ENCODE measurements at regions not wholly inside any gene's neighbourhood (a gene's known extent, or its start where the extent isn't known, plus 50 kb on each side); places are given as distances from the start of the nearest gene placed in this dataset.
"Not testable (repeated sequence)": the region's sequence is repeated elsewhere in the genome, so short reads cannot be mapped to it uniquely, and the experiment has no call there.

DNA sequence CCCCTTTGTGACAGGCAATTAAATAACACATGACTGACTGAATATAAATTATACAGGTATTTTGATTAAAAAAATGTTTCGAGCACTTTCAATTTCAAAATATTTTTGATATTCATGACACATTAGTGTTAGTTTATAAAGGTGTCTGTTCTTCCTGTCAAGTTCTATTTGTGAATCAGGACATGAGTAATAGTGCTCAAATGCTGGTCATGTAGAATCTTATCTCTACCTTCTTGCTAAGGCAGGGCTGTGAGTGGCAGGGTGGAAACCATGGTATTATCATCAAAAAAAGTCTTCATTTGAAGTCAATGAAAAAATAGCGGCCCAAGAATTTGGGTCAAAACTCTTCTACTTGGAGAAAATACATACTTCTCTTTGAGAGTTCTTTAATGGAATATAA, 250.2 kb downstream of the DACT1 start:
- DNase-seq (ENCODE audit: low read depth in 2 of 2), result no peak

DNA sequence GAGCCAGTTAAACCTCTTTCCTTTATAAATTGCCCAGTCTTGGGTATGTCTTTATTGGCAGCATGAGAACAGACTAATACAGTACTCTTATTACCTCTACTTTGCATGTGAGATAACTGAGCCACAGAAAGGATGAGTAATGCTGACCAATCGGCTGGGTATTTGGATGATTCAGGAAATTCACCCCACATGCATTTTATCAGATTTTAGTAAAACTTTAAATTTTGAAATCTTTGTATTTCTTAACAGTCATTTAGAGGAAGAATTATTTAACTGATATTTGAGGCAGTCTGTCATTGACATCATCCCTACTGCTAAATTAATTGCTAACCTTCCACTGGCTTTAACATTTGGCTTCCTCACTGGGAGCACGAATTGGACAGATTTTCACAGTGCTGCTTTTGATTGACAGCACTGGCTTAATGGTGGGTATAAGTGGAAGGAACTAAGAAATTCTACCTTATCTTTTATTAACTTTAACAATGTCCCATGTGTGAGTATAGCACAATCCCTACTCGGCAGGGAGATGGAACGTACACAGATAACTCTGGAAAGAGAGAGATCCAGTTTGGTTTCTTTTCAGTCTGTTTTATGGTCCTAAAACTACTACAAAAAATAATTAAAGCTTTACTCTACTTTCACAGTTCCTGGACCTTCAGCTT, 261.0 kb downstream of the DACT1 start:
- DNase-seq (ENCODE audit: low read depth in 2 of 2), result no peak

- no peak for DNase-seq (ENCODE audit: low read depth in 2 of 2)
Observed at GRCh38 chr14:58899317-58899713, 261.6 kb downstream of the DACT1 start.

DNA sequence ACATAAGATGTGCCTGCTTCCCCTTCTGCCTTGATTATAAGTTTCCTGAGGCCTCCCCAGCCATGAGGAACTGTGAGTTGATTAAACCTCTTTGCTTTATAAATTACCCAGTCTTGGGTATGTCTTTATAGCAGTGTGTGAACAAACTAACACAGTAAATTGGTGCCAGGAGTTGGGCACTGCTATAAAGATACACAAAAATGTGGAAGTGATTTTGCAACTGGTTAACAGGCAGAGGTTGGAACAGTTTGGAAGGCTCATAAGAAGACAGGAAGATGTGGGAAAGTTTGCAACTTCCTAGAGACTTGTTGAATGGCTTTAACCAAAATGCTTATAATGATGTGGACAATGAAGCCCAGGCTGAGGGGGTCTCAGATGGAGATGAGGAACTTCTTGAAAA, 264.1 kb downstream of the DACT1 start:
- no peak for DNase-seq (ENCODE audit: low read depth in 2 of 2)

DNA sequence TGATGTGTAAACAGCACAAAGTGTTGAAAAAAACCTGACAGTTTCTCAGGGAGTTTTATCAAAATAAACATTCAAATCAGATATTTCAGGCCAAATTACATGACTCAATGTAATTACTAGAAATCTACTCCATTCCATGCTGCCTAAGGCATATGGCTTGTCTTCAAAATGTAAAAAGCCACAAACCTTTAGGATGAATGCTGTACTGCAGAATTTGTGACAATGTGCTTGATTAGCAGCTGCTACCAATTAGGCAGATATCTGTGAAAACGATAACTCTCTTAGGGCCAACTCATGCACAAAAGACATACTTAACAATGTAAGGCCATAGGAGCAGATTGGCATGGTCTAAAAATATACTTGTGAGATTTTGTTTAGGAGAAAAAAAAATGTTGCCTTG, 267.0 kb downstream of the DACT1 start:
- DNase-seq (ENCODE audit: low read depth in 2 of 2), result no peak

GRCh38 chr14:58907803-58908202, 270.0 kb downstream of the DACT1 start:
- DNase-seq (ENCODE audit: low read depth in 2 of 2), result no peak

- DNase-seq (ENCODE audit: low read depth in 2 of 2), result no peak
Observed at GRCh38 chr14:58912287-58912686, 274.5 kb downstream of the DACT1 start.

GRCh38 chr14:58912799-58913432, 275.2 kb downstream of the DACT1 start:
- no peak for DNase-seq (ENCODE audit: low read depth in 2 of 2)

GRCh38 chr14:58914279-58914855, 274.1 kb upstream of the DAAM1 start:
- DNase-seq (ENCODE audit: low read depth in 2 of 2), result no peak

GRCh38 chr14:58915646-58916045, 272.8 kb upstream of the DAAM1 start:
- no peak for DNase-seq (ENCODE audit: low read depth in 2 of 2)

DNA sequence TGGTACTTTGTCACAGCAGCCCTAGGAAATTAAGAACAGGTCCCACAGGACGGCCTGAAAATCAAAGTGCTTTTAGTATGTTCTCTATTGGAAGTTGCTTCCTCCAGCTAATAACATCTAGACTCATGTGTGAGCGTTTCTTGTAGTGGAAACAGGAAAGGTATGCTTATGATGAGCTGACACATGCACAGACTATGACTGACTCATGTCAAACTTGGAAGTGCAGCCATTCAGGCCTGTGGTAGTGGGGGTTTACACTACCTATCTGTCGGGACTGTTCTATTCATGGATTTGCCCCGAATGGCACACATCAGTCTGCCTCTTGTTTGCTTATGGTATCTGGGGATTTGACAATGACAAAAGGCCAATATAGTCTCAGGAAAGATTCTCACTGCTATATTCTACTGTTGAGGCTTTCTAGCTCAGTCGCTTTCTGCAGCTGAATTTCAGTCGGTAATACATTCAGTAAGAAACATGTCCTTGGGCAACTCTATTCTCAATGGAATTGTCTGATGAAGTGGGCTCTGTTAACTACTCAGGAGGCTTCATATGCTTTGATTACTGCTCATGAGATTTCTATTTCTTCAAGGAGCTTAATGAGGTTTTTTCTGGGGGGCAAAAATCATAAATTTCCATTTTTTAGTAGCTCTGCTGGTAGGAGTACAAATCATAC, 270.3 kb upstream of the DAAM1 start:
- DNase-seq (ENCODE audit: low read depth in 2 of 2), result no peak

DNA sequence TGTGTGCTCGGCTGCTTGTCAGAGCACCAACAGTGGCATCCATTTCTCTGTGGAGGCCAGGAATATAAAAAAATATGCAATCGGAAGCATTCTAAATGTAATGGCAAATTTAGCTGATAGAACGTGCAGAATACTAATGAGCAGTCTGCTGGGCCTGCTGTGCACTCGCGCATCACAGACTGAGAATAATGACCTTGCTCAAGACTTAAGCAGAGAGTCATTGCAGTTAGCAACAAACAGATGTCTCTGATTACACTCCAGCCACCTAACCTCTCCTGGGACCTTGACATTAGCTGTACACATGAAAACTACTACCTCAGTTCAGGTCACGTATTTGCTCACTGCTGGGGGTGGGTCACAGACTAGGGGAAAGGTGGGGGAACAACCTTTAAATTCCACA, 269.2 kb upstream of the DAAM1 start:
- DNase-seq (ENCODE audit: low read depth in 2 of 2), result no peak

DNA sequence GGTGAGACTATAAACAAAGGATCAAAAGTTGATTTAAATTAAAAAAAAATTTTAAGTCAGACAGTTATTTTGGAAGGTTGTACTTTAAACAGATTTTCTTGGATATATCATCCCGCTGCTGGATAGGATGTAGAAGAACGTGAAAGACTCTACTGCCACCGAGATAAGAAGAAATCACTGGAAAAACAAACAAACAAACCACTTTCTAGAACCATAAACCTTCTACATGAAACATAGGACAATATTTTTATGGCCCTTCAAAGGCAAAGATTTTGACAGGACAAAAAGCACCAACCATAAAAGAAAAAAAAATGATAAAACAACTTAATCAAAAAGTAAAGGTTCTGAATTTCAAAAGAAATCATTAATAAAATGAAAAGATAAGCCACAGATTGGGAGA, 268.2 kb upstream of the DAAM1 start:
- no peak for DNase-seq (ENCODE audit: low read depth in 2 of 2)

DNA sequence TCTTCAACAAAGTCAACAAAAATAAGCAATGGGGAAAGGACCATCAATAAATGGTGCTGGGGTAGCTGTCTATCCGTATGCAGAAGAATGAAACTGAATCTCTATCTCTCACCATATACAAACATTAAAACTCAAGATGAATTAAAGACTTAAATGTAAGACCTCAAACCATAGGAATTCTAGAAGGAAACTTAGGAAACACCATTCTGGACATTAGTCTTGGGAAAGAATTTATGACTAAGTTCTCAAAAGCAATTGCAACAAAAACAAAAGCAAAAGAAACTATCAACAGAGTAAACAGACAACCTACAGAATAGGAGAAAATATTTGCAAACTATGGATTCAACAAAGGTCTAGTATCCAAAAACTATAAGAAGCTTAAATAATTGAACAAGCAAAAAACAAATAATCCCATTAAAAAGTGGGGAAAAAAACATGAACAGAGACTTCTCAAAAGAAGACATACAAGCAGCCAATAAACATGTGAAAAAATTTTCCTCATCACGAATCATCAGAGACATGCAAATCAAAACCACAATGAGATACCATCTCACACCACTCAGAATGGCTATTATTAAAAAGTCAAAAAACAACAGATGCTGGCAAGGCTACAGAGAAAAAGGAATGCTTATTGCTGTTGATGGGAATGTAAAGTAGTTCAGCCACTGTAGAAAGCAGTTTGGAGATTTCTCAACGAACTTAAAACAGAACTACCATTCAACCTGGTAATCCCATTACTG, 266.1 kb upstream of the DAAM1 start:
- not testable (repeated sequence) for DNase-seq (ENCODE audit: low read depth in 2 of 2)

DNA sequence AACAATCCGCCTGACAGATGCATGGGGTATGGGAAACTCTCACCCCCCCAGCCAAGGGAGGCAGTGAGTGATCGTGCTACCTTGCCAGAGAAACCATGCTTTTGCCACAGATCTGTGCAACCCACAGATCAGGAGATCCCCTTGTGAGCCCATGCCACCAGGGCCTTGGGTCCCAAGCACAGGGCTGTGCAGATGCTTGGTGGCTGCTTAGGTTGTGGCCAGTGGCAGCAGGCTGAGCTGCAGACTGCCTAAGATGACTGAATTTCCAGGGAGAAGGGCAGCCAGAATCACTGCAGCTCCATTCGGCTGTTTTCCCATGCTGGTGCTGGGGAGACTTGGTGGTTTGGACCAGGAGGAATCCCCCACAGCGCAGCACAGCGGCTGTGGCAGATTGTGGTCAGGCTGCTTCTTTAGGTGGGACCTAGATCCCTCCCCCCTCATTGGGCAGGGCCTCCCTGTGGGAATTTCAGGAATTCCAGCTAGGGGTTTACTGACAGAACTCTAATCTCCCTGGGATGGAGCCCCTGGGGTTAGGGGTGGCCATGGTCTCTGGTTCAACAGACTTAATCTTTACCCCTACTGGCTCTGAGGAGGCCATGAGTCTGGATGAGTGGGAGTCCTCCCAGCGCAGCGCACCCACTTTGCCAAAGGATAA, 264.6 kb upstream of the DAAM1 start:
- DNase-seq (ENCODE audit: low read depth in 2 of 2), result no peak

- DNase-seq (ENCODE audit: low read depth in 2 of 2), result no peak
Observed at GRCh38 chr14:58941629-58942028, 246.8 kb upstream of the DAAM1 start.

GRCh38 chr14:58942516-58942915, 246.0 kb upstream of the DAAM1 start:
- no peak for DNase-seq (ENCODE audit: low read depth in 2 of 2)

DNA sequence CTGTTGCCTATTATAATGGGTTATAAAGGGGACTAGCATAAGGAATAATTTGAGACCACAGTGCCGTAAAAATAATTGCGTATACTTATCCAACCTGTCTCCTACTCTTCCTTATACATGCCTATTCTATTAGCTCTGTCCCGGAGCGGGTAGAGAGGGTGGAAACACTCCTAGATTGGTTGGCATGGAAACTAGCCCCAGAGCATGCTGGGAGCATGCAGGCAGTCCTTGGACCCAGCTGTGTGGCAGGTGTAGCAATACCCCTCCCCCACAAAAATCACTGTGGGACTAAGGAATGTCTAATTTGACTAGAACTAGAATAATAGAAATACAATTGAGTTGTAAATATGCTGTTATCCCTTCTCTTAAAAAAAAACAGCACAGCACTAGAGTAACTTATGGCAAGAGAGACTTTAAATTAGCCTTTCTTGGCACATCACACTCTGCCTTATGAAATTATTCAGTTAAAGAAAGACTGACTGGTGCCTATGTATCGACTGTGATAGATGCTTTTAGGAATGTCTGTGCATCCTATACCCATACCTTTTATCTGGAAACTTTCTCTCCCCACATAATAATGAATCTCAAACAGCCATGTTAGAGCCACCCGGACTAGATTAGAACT, 244.0 kb upstream of the DAAM1 start:
- DNase-seq (ENCODE audit: low read depth in 2 of 2), result no peak

DNA sequence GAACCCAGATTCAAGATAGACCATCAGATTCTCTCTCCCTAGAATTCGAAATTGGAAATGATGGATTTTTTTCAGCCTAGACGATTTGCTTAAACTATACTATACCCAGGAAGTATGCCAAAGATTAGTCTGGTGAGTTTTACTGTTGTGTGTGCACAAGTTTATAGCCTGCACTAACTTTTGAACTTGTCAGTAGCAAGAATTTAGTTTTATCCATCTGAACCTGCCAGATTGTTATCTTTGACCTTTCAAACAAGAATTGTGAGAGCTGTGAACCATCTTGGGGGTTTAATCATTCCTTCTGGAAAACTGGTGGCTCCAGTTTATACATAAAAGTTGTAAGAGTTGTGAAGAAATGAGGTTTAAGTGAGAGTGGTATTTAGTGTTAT, 243.5 kb upstream of the DAAM1 start:
- no peak for DNase-seq (ENCODE audit: low read depth in 2 of 2)

DNA sequence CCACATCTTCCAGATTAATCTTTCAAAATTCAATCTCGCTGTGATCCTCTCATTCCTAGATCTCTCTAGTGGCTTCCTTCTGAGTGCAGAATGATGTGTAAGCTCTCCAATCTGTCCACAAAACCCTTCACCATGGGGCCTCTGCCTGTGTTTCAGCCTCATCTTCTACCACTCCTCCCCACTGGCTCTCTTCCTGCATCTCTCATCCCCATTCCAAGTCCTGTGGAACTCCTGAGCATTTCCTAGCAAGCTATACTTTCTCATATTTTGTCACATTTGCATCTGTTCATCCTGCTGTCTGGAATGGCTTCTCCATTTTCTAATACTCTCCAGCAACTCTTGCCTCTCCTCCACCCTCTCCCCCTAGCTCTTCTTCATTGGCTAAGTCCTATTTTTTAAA, 242.0 kb upstream of the DAAM1 start:
- no peak for DNase-seq (ENCODE audit: low read depth in 2 of 2)

DNA sequence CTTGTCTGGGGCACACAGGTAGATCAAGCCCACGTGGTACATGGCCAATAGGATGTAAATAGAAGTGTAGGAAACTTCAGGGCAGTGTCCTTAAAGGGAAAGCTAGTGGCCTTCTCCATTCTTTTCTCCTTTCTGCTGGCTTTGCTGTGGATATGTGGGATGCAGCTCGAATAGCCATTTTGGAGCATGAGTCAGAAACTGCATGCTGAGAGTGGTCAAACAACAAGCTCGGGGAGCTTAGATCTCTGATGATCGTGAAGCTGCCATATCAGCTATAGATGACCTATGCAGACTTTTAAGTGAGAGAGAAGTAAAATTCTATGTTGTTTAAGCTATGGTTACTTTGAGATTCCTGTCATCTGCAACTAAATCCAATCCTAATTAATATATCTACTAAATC, 241.3 kb upstream of the DAAM1 start:
- no peak for DNase-seq (ENCODE audit: low read depth in 2 of 2)
